ENCODE measurements at regions not wholly inside any gene's neighbourhood (a gene's known extent, or its start where the extent isn't known, plus 50 kb on each side); places are given as distances from the start of the nearest gene placed in this dataset.

DNA sequence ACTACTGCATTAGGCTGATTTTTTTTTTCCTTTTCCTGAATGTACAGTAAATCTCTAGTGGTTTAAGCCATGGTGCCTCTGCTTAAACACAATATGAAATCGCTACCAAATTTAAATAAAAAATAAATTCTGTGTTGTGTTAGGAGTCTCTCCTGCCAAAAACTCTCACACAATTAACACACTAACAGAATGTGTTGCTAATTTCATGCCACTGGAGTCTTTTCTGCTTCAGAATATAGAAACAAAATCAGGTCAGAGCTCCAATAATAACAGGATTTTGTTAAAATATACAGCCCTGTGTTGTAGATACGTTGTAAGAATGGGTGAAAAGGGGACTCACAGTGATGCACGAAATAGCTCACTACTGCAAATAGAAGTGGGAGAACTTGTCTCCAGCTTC, 398.8 kb downstream of the ZSWIM6 start:
- Histone ChIP-seq H3K4me1 (ENCODE audit: control insufficient read depth in 1 of 2, insufficient read depth in 2 of 2, low read length in 2 of 2) (no peaks in the 10 kb centered on the region), H3K9me3 (ENCODE audit: control insufficient read depth, low read length) (peaks cover 1% of the 10 kb centered on the region), H3K27ac (ENCODE audit: low read depth in 1 of 2, low read length in 2 of 2) (no peak overlapping the region), H3K27me3 (ENCODE audit: control insufficient read depth in 1 of 2, insufficient read depth in 2 of 2, low read length in 1 of 2) (no peaks in the 10 kb centered on the region), H3K36me3 (ENCODE audit: control insufficient read depth in 1 of 2, insufficient read depth in 2 of 2, low read length in 1 of 2) (no peaks in the 10 kb centered on the region), H3K4me3 (ENCODE audit: low read length in 2 of 2) (no peak overlapping the region)
- no peak for ATAC-seq (ENCODE audit: low FRiP score)
- intact Hi-C loops (cut with DNase I): no loop called here
- WGBS, 2 donors: 18 to 31% methylated on average over 3 of the region's 3 CpGs
- DNase-seq: no peak

DNA sequence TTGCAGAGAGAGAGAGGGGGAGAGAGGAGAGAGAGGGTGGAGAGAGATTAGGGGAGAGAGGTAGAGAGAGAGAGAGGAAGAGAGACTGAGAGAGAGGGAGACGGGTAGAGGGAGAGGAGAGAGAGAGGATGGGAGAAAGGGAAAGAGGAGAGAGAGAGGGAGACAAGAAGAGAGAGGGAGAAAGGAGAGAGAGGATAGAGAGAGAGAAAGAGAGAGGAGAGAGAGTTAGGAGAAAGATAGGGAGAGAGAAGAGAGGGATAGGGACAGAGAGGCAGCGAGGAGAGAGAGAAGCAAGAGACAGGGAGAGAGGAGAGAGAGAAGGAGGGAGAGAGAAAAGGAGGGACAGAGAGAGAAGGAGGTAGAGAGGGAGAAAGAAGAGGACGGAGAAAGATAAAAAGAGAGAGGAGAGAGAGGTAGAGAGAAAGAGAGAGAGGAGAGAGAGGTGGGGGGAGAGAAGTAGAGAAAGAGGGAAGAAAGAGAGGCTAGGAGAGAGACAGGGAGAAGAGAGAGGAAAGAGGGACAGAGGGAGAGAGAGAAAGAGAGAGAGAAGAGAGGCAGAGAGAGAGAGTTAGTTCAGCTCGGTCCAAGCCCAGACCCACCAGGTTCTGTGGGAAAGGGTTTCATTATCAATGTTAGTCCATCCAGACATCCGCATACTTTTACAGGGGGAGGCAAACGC, 399.3 kb downstream of the ZSWIM6 start:
- no peaks in the 10 kb centered on the region for H3K27me3 ChIP-seq (ENCODE audit: control insufficient read depth in 1 of 2, insufficient read depth in 2 of 2, low read length in 1 of 2)
- no peaks in the 10 kb centered on the region for H3K36me3 ChIP-seq (ENCODE audit: control insufficient read depth in 1 of 2, insufficient read depth in 2 of 2, low read length in 1 of 2)
- intact Hi-C loops (cut with DNase I): no loop called here
- DNase-seq: no peak
- no peak overlapping the region for H3K27ac ChIP-seq (ENCODE audit: low read depth in 1 of 2, low read length in 2 of 2)
- H3K4me1 ChIP-seq (ENCODE audit: control insufficient read depth in 1 of 2, insufficient read depth in 2 of 2, low read length in 2 of 2): no peaks in the 10 kb centered on the region
- no peak overlapping the region for H3K4me3 ChIP-seq (ENCODE audit: low read length in 2 of 2)
- ATAC-seq (ENCODE audit: low FRiP score): no peak
- 60 to 70% methylated on average over 6 of the region's 6 CpGs for WGBS, 2 donors
- H3K9me3 ChIP-seq (ENCODE audit: control insufficient read depth, low read length): peaks cover 1% of the 10 kb centered on the region

DNA sequence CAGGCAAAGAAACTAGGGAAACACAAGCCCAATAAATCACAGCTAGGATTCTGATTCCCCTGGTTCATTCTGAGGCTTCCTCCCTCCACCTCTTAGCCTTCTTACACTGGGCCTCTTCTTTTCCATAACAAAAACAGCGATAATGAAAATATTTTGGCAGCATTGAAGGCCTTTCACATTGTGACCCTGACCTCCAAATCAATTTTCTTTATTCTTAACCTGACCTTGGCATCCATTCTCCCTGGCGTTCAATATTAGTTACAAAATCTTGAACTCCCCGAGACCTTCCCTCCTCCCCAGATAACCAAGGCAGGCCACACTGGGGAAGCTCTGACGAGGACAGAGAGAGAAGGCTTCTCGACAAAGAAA, 399.9 kb downstream of the ZSWIM6 start:
- DNase-seq: no peak
- H3K4me3 ChIP-seq (ENCODE audit: low read length in 2 of 2): no peak overlapping the region
- H3K36me3 ChIP-seq (ENCODE audit: control insufficient read depth in 1 of 2, insufficient read depth in 2 of 2, low read length in 1 of 2): no peaks in the 10 kb centered on the region
- intact Hi-C loops (cut with DNase I): no loop called here
- no peaks in the 10 kb centered on the region for H3K27me3 ChIP-seq (ENCODE audit: control insufficient read depth in 1 of 2, insufficient read depth in 2 of 2, low read length in 1 of 2)
- H3K4me1 ChIP-seq (ENCODE audit: control insufficient read depth in 1 of 2, insufficient read depth in 2 of 2, low read length in 2 of 2): no peaks in the 10 kb centered on the region
- no peak for ATAC-seq (ENCODE audit: low FRiP score)
- peaks cover 1% of the 10 kb centered on the region for H3K9me3 ChIP-seq (ENCODE audit: control insufficient read depth, low read length)
- WGBS, 2 donors: 38 to 43% methylated on average over 5 of the region's 5 CpGs
- no peak overlapping the region for H3K27ac ChIP-seq (ENCODE audit: low read depth in 1 of 2, low read length in 2 of 2)

DNA sequence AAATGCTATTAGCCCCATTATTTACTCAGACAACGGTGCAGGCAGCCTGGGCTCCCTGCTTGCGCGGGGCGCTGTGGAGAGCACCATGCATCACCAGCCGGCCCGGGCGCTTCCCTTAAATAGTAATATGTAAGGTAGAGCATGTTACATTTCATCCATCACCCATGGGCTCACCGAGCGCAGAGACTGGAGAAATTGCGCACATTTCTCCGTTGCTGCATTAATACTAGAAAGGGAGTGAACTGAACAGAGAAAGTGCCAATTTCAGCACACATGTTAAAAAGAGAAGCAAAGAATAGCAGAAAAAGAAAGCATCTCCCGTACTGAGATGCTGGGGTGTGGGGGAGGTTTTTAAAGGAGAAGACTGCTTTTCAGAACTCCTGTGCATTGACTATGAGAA, 400.3 kb downstream of the ZSWIM6 start:
- ATAC-seq (ENCODE audit: low FRiP score): no peak
- no peaks in the 10 kb centered on the region for H3K27me3 ChIP-seq (ENCODE audit: control insufficient read depth in 1 of 2, insufficient read depth in 2 of 2, low read length in 1 of 2)
- H3K27ac ChIP-seq (ENCODE audit: low read depth in 1 of 2, low read length in 2 of 2): no peak overlapping the region
- intact Hi-C loops (cut with DNase I): no loop called here
- no peaks in the 10 kb centered on the region for H3K4me1 ChIP-seq (ENCODE audit: control insufficient read depth in 1 of 2, insufficient read depth in 2 of 2, low read length in 2 of 2)
- no peak for DNase-seq
- H3K36me3 ChIP-seq (ENCODE audit: control insufficient read depth in 1 of 2, insufficient read depth in 2 of 2, low read length in 1 of 2): no peaks in the 10 kb centered on the region
- H3K4me3 ChIP-seq (ENCODE audit: low read length in 2 of 2): no peak overlapping the region
- H3K9me3 ChIP-seq (ENCODE audit: control insufficient read depth, low read length): peaks cover 1% of the 10 kb centered on the region
- WGBS, 2 donors: 16 to 24% methylated on average over 12 of the region's 12 CpGs

DNA sequence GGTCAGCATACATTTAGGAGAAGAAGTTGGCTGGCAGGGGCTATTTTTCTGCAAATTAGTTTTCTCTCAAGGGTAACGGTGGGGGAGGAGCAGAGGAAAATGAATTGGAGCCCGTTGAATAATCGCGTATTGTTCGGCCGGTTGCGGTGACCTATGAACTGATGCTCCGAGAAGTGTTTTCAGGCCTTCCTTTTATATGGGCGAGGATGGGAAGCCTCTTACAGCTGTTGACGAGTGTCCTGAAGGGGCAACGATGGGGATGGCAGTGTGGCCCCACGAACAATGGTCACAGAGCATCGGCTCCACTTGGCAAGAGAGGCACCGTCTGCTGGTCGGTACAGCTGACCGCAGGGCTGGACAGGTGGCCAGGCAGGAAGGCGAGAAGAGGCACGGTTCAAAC, 400.7 kb downstream of the ZSWIM6 start:
- H3K4me3 ChIP-seq (ENCODE audit: low read length in 2 of 2): no peak overlapping the region
- DNase-seq (no peak), ATAC-seq (ENCODE audit: low FRiP score) (no peak)
- no peak overlapping the region for H3K27ac ChIP-seq (ENCODE audit: low read depth in 1 of 2, low read length in 2 of 2)
- H3K27me3 ChIP-seq (ENCODE audit: control insufficient read depth in 1 of 2, insufficient read depth in 2 of 2, low read length in 1 of 2): no peaks in the 10 kb centered on the region
- WGBS, 2 donors: 66 to 71% methylated on average over 18 of the region's 18 CpGs
- no peaks in the 10 kb centered on the region for H3K4me1 ChIP-seq (ENCODE audit: control insufficient read depth in 1 of 2, insufficient read depth in 2 of 2, low read length in 2 of 2)
- intact Hi-C loops (cut with DNase I): no loop called here
- no peaks in the 10 kb centered on the region for H3K36me3 ChIP-seq (ENCODE audit: control insufficient read depth in 1 of 2, insufficient read depth in 2 of 2, low read length in 1 of 2)
- H3K9me3 ChIP-seq (ENCODE audit: control insufficient read depth, low read length): peaks cover 1% of the 10 kb centered on the region

DNA sequence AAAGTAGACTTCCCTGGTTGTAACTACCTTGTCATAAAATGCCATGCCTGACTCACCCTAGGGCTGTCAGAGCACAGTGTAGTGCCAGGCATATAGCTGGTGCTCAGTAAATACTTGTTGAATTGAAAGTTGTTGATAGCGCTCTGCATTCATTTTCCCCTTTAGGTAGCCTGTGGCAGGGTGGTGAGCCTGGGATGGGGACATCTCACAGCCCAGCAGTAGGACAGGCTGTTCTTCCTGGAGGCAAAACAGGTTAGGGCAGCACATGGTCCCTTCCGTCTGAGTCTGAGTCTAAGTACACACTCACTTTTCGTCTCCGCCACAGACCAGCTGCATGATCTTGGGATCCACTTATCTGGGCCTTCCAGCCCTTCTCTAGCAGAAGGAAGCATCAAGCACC, 401.9 kb downstream of the ZSWIM6 start:
- H3K36me3 ChIP-seq (ENCODE audit: control insufficient read depth in 1 of 2, insufficient read depth in 2 of 2, low read length in 1 of 2): no peaks in the 10 kb centered on the region
- WGBS, 2 donors: 98% methylated on average over 4 of the region's 4 CpGs
- no peak overlapping the region for H3K4me3 ChIP-seq (ENCODE audit: low read length in 2 of 2)
- intact Hi-C loops (cut with DNase I): no loop called here
- no peaks in the 10 kb centered on the region for H3K4me1 ChIP-seq (ENCODE audit: control insufficient read depth in 1 of 2, insufficient read depth in 2 of 2, low read length in 2 of 2)
- ATAC-seq (ENCODE audit: low FRiP score): no peak
- peaks cover 1% of the 10 kb centered on the region for H3K9me3 ChIP-seq (ENCODE audit: control insufficient read depth, low read length)
- no peaks in the 10 kb centered on the region for H3K27me3 ChIP-seq (ENCODE audit: control insufficient read depth in 1 of 2, insufficient read depth in 2 of 2, low read length in 1 of 2)
- no peak for DNase-seq
- H3K27ac ChIP-seq (ENCODE audit: low read depth in 1 of 2, low read length in 2 of 2): no peak overlapping the region

DNA sequence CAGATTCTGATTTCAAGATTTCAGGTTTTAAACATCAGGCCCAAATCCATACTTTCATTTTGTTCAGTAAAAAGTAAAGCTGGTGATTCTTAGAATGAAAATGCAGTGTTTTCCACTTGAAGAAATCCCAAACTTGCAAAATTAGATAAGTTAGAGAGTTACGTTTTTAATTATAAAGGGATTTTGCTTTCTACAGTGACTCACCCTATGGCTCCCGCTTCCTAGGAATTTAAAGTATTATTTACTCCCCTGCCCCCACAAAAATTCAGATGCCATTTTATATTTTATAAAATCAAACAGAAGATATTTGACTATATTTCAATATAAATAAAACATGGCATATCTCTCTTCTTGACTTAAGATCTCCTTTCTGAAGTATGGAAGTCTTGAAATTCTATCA, 402.9 kb downstream of the ZSWIM6 start:
- Histone ChIP-seq H3K27me3 (ENCODE audit: control insufficient read depth in 1 of 2, insufficient read depth in 2 of 2, low read length in 1 of 2) (no peaks in the 10 kb centered on the region), H3K4me3 (ENCODE audit: low read length in 2 of 2) (no peak overlapping the region), H3K4me1 (ENCODE audit: control insufficient read depth in 1 of 2, insufficient read depth in 2 of 2, low read length in 2 of 2) (no peaks in the 10 kb centered on the region), H3K9me3 (ENCODE audit: control insufficient read depth, low read length) (peaks cover 1% of the 10 kb centered on the region), H3K27ac (ENCODE audit: low read depth in 1 of 2, low read length in 2 of 2) (no peak overlapping the region), H3K36me3 (ENCODE audit: control insufficient read depth in 1 of 2, insufficient read depth in 2 of 2, low read length in 1 of 2) (no peaks in the 10 kb centered on the region)
- 15 to 46% methylated on average over 2 of the region's 2 CpGs for WGBS, 2 donors
- DNase-seq: no peak
- intact Hi-C loops (cut with DNase I): no loop called here
- no peak for ATAC-seq (ENCODE audit: low FRiP score)

DNA sequence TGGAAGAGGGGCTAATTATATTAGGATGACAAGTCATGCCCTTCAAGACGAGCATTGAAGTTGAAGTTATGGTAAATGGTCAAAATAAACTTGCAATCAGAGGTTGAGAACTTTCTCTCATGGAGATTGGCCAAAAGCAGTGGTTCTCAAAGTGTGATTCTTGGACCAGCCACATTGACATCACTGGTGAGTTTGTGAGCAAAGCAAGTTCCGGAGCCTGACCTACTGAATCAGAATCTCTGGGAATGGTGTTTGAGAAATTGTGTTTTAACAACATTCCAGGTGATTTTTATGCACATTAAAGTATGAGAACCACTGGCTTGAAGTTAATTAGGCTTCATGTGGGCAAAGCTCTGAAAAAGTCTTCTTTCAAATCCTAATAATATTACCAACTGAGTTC, 403.5 kb downstream of the ZSWIM6 start:
- ATAC-seq (ENCODE audit: low FRiP score) (no peak), DNase-seq (no peak)
- H3K4me3 ChIP-seq (ENCODE audit: low read length in 2 of 2): no peak overlapping the region
- intact Hi-C loops (cut with DNase I): no loop called here
- H3K4me1 ChIP-seq (ENCODE audit: control insufficient read depth in 1 of 2, insufficient read depth in 2 of 2, low read length in 2 of 2): no peaks in the 10 kb centered on the region
- no peaks in the 10 kb centered on the region for H3K27me3 ChIP-seq (ENCODE audit: control insufficient read depth in 1 of 2, insufficient read depth in 2 of 2, low read length in 1 of 2)
- H3K27ac ChIP-seq (ENCODE audit: low read depth in 1 of 2, low read length in 2 of 2): no peak overlapping the region
- H3K36me3 ChIP-seq (ENCODE audit: control insufficient read depth in 1 of 2, insufficient read depth in 2 of 2, low read length in 1 of 2): no peaks in the 10 kb centered on the region
- 45 to 58% methylated on average over 2 of the region's 2 CpGs for WGBS, 2 donors
- peaks cover 1% of the 10 kb centered on the region for H3K9me3 ChIP-seq (ENCODE audit: control insufficient read depth, low read length)

DNA sequence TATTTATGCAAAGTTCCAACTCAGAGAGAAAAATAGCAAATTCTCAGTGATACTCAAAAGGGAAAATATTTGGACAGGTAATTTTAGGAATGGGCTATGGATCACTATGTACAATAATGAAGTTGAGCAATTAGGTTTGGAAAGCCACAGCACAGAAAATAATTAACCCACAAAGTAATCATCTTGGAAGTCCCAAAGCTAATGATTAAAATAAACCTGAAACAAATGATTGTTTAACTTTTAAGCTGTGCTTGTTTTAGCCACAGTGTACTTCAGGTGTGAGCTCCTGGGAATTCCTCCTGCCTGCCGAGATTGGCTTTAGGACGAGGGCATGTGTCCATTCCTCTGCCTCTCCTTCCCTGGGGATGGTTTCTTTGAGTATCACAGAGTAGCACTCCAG, 403.9 kb downstream of the ZSWIM6 start:
- WGBS, 2 donors: 84 to 85% methylated on average over 2 of the region's 2 CpGs
- ATAC-seq (ENCODE audit: low FRiP score) (no peak), DNase-seq (no peak)

More for the DNA sequence above, 403.9 kb downstream of the ZSWIM6 start:
- H3K36me3 ChIP-seq (ENCODE audit: control insufficient read depth in 1 of 2, insufficient read depth in 2 of 2, low read length in 1 of 2): no peaks in the 10 kb centered on the region
- no peak overlapping the region for H3K4me3 ChIP-seq (ENCODE audit: low read length in 2 of 2)
- H3K9me3 ChIP-seq (ENCODE audit: control insufficient read depth, low read length): peaks cover 3% of the 10 kb centered on the region
- H3K27ac ChIP-seq (ENCODE audit: low read depth in 1 of 2, low read length in 2 of 2): no peak overlapping the region
- intact Hi-C loops (cut with DNase I): no loop called here
- H3K4me1 ChIP-seq (ENCODE audit: control insufficient read depth in 1 of 2, insufficient read depth in 2 of 2, low read length in 2 of 2): no peaks in the 10 kb centered on the region
- no peaks in the 10 kb centered on the region for H3K27me3 ChIP-seq (ENCODE audit: control insufficient read depth in 1 of 2, insufficient read depth in 2 of 2, low read length in 1 of 2)
